ENCODE measurements at regions not wholly inside any gene's neighbourhood (a gene's known extent, or its start where the extent isn't known, plus 50 kb on each side); places are given as distances from the start of the nearest gene placed in this dataset.

DNA sequence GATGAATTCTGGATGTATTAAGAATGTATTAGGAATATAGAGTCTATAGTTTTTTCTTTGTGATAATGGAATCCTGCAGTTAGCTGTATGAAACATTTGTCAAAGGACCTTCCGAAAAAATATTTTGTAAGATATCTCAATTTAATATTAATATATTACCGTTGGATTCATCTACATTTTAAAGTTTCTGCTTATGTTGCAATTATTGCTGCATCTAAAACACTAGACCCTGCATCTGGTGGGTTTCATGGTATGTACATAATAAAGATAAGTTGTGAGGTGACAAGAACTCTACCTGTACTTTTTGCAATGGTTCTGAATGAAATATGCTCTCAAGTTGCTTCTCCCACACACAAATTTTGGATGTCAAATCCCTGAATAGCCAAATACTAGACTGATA is 565.9 kb upstream of the FBXO33 start:
- TF ChIP-seq, protein P1, sequence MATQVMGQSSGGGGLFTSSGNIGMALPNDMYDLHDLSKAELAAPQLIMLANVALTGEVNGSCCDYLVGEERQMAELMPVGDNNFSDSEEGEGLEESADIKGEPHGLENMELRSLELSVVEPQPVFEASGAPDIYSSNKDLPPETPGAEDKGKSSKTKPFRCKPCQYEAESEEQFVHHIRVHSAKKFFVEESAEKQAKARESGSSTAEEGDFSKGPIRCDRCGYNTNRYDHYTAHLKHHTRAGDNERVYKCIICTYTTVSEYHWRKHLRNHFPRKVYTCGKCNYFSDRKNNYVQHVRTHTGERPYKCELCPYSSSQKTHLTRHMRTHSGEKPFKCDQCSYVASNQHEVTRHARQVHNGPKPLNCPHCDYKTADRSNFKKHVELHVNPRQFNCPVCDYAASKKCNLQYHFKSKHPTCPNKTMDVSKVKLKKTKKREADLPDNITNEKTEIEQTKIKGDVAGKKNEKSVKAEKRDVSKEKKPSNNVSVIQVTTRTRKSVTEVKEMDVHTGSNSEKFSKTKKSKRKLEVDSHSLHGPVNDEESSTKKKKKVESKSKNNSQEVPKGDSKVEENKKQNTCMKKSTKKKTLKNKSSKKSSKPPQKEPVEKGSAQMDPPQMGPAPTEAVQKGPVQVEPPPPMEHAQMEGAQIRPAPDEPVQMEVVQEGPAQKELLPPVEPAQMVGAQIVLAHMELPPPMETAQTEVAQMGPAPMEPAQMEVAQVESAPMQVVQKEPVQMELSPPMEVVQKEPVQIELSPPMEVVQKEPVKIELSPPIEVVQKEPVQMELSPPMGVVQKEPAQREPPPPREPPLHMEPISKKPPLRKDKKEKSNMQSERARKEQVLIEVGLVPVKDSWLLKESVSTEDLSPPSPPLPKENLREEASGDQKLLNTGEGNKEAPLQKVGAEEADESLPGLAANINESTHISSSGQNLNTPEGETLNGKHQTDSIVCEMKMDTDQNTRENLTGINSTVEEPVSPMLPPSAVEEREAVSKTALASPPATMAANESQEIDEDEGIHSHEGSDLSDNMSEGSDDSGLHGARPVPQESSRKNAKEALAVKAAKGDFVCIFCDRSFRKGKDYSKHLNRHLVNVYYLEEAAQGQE (IDR thresholded peaks at IDR 0.05; ENCODE audit: insufficient read depth in 1 of 2, low read depth in 2 of 2, low read length in 2 of 2), result no peak
- TF ChIP-seq POLR2AphosphoS5 (IDR thresholded peaks at IDR 0.05; ENCODE audit: low read depth, low read length) (no peak), TAF1 (IDR thresholded peaks at IDR 0.05; ENCODE audit: borderline replicate concordance, insufficient read depth, low read length) (no peak), SIN3A (IDR thresholded peaks at IDR 0.05; ENCODE audit: borderline replicate concordance, insufficient read depth, low read length) (no peak), FOXP2 (optimal IDR thresholded peaks at IDR 0.05; ENCODE audit: borderline replicate concordance, extremely low read depth, extremely low read length, insufficient read depth) (no peak)

All from PFSK-1 (cell line).